MCF 10A (cell line): ENCODE measurements at regions not wholly inside any gene's neighbourhood (a gene's known extent, or its start where the extent isn't known, plus 50 kb on each side); places are given as distances from the start of the nearest gene placed in this dataset.

ENCODE experiments used
- BruUV-seq: library from RNA; stranded (reverse); fragments of 400-500 nt; replicated peaks from 2 replicates; lab custom pipeline; 2021; lab: Mats Ljungman, UMichigan
- CTCF ChIA-PET: fragments of 300-600 bp; sonication (Branson Sonifier 250); formaldehyde crosslinking; extraction: SDS; loops from one replicate; lab custom pipeline; 2021; ENCODE audit warnings: antibody characterized with exemption, inconsistent platforms; lab: Yijun Ruan, JAX
- POLR2A ChIA-PET: fragments of 300-600, 350-650 bp; sonication (Branson Sonifier 250); formaldehyde crosslinking; extraction: SDS; loops from one replicate; lab custom pipeline; 2020; ENCODE audit warnings: antibody characterized with exemption, inconsistent platforms; lab: Yijun Ruan, JAX
- DNase-seq: peaks from one replicate; pipeline ENCODE4 v3.0.0-alpha.2; 2018; ENCODE audit not compliant: unreplicated experiment
- H3K27ac Mint-ChIP-seq: one replicate; pipeline ENCODE4 v1.8.0; 2022; ENCODE audit warnings: mild to moderate bottlenecking, low read depth, mixed read lengths; ENCODE audit not compliant: unreplicated experiment
- H3K27me3 Mint-ChIP-seq: one replicate; pipeline ENCODE4 v1.8.0; 2022; ENCODE audit warnings: mixed read lengths; ENCODE audit not compliant: insufficient read depth, unreplicated experiment
- H3K36me3 Mint-ChIP-seq: one replicate; pipeline ENCODE4 v1.8.0; 2022; ENCODE audit warnings: mild to moderate bottlenecking, moderate library complexity, mixed read lengths; ENCODE audit not compliant: insufficient read depth, unreplicated experiment
- H3K4me1 Mint-ChIP-seq: one replicate; pipeline ENCODE4 v1.8.0; 2022; ENCODE audit warnings: mixed read lengths; ENCODE audit not compliant: insufficient read depth, unreplicated experiment
- H3K4me3 Mint-ChIP-seq: one replicate; pipeline ENCODE4 v1.8.0; 2022; ENCODE audit warnings: mild to moderate bottlenecking, moderate library complexity, mixed read lengths; ENCODE audit not compliant: unreplicated experiment
- H3K9me3 Mint-ChIP-seq: one replicate; pipeline ENCODE4 v1.8.0; 2022; ENCODE audit warnings: mixed read lengths; ENCODE audit not compliant: unreplicated experiment
- CTCF ChIP-seq: fragments of 200-600 bp; IDR thresholded peaks from one replicate; pipeline ENCODE4 v1.8.0; 2022; ENCODE audit warnings: antibody characterized with exemption, mild to moderate bottlenecking; ENCODE audit not compliant: unreplicated experiment
- intact Hi-C: fragments of 100-400 bp; cut with micrococcal nuclease; formaldehyde crosslinking; loops from 2 replicates; pipeline ENCODE4 v1.14.1; 2022

DNA sequence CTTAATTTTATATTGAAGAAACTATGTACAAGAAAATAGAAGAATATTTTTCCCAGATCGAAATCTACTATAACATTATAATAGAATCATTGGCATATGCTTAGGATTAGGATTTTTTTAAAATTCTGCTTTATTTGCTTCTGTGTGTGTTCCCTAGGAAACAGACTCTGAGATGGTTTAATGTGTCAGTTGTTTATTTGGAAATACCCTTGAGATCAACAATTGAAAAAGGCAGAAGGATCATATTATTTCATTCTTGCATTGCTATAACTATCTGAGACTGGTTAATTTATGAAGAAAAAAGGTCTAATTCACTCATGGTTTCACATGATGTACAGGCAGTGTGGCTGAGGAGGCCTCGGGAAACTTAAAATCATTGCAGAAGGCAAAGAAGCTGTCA is 622.6 kb downstream of the PRR16 start:
- CTCF ChIA-PET, result no interaction called here
- Mint-ChIP-seq H3K4me1 (peaks cover 6% of the 10 kb centered on the region), H3K27ac (no peak overlapping the region), H3K36me3 (no peaks in the 10 kb centered on the region), H3K27me3 (no peaks in the 10 kb centered on the region), H3K4me3 (no peak overlapping the region), H3K9me3 (no peaks in the 10 kb centered on the region)
- POLR2A ChIA-PET, result no interaction called here
- no TSS peak for BruUV-seq
- DNase-seq, result no peak
- no peak for TF ChIP-seq CTCF
- intact Hi-C loops, result no loop called here

DNA sequence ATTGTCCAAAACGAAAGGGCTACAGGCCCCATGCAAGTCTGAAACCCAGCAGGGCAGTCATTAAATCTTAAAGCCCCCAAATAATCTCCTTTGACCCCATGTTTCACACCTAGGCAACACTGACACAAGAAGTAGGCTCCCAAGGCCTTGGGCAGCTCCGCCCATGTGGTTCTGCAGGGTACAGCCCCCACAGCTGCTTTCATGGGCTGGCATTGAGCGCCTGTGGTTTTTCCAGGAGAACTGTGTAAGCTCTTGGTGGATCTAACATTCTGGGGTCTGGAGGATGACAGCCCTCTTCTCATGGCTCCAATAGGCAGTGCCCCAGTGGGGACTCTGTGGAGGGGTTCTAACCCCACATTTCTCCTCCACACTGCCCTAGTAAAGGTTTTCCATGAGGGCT is 623.5 kb downstream of the PRR16 start:
- TF ChIP-seq CTCF, result no peak
- intact Hi-C loops, result no loop called here
- peaks cover 6% of the 10 kb centered on the region for H3K4me1 Mint-ChIP-seq
- no peak overlapping the region for H3K4me3 Mint-ChIP-seq
- CTCF ChIA-PET, result no interaction called here
- H3K27ac Mint-ChIP-seq, result no peak overlapping the region
- no peaks in the 10 kb centered on the region for H3K27me3 Mint-ChIP-seq
- DNase-seq, result no peak
- H3K9me3 Mint-ChIP-seq, result no peaks in the 10 kb centered on the region
- POLR2A ChIA-PET, result no interaction called here
- H3K36me3 Mint-ChIP-seq, result no peaks in the 10 kb centered on the region
- no TSS peak for BruUV-seq

GRCh38 chr5:121088341-121088740 is 624.2 kb downstream of the PRR16 start:
- TF ChIP-seq CTCF, result no peak
- H3K27me3 Mint-ChIP-seq, result no peaks in the 10 kb centered on the region
- BruUV-seq, result no TSS peak
- H3K27ac Mint-ChIP-seq, result no peak overlapping the region
- H3K9me3 Mint-ChIP-seq, result no peaks in the 10 kb centered on the region
- intact Hi-C loops, result no loop called here
- no peak for DNase-seq
- CTCF ChIA-PET, result interaction anchor here (0.6 kb wide), 1 partner anchor 249 kb away, joined by 6 read pairs; no protein-coding TSS in a partner anchor
- POLR2A ChIA-PET, result no interaction called here
- H3K4me3 Mint-ChIP-seq, result no peak overlapping the region
- H3K4me1 Mint-ChIP-seq, result peaks cover 6% of the 10 kb centered on the region
- H3K36me3 Mint-ChIP-seq, result no peaks in the 10 kb centered on the region

DNA sequence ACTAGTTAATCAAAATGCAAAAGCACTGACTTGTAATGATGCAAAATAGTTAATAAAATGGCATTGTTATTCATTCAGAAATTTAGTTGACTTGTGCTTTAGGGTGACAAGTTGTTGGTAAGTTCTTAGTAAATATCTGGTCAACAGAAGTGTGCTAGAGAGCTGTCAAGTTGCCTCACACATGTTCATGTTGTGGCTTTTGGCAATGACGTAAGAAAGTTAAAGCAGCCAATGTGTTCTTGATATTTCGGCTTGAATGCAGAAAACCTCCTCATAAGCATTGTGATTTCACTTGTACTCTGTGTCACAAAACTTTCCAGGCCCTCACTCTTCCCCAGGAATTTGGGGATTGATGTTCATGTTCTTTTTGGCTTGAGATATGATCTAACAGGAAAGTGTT is 626.7 kb downstream of the PRR16 start:
- Mint-ChIP-seq H3K4me1 (peaks cover 6% of the 10 kb centered on the region), H3K4me3 (no peak overlapping the region), H3K36me3 (no peaks in the 10 kb centered on the region), H3K27ac (no peak overlapping the region), H3K27me3 (no peaks in the 10 kb centered on the region), H3K9me3 (no peaks in the 10 kb centered on the region)
- POLR2A ChIA-PET, result no interaction called here
- DNase-seq, result no peak
- TF ChIP-seq CTCF, result no peak
- no TSS peak for BruUV-seq
- intact Hi-C loops, result no loop called here
- CTCF ChIA-PET, result no interaction called here
